NB4 (cell line): ENCODE measurements at regions not wholly inside any gene's neighbourhood (a gene's known extent, or its start where the extent isn't known, plus 50 kb on each side); places are given as distances from the start of the nearest gene placed in this dataset.

ENCODE experiments used
- MYC ChIP-seq: IDR thresholded peaks from 2 replicates; pipeline ENCODE4 v1.6.1; 2011; ENCODE audit warnings: low read depth, low read length
- POLR2A ChIP-seq: IDR thresholded peaks from 2 replicates; pipeline ENCODE4 v1.6.1; 2011; ENCODE audit warnings: mild to moderate bottlenecking; ENCODE audit not compliant: insufficient read length; ENCODE audit errors: extremely low read depth
- TF ChIP-seq, protein P1 (sequence below): IDR thresholded peaks from one replicate; pipeline ENCODE4 v1.5.1; 2012; ENCODE audit warnings: low read depth, low read length
- TF ChIP-seq, protein P2 (sequence below): IDR thresholded peaks from 2 replicates; pipeline ENCODE4 v1.6.1; 2011; ENCODE audit warnings: low read depth, low read length

DNA sequence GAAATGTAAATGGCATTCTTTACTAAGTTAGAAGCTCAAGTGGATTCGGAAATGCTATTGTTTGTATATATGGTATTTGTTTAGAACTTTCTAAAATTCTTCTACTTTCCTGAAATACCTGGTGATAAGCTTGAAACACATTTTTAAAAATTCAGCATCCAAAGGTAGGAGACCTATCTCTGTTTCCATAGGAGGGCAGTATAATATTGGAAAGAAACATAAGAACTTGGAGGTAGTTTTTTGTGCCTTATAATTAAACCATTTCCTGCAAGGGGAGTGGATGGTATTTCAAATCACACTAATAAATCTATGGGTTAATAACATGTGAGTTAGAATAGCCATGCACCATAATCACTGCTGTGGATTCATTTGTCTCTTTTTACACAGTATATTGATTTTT is 217.4 kb upstream of the AADAT start:
- TF ChIP-seq, protein P1, sequence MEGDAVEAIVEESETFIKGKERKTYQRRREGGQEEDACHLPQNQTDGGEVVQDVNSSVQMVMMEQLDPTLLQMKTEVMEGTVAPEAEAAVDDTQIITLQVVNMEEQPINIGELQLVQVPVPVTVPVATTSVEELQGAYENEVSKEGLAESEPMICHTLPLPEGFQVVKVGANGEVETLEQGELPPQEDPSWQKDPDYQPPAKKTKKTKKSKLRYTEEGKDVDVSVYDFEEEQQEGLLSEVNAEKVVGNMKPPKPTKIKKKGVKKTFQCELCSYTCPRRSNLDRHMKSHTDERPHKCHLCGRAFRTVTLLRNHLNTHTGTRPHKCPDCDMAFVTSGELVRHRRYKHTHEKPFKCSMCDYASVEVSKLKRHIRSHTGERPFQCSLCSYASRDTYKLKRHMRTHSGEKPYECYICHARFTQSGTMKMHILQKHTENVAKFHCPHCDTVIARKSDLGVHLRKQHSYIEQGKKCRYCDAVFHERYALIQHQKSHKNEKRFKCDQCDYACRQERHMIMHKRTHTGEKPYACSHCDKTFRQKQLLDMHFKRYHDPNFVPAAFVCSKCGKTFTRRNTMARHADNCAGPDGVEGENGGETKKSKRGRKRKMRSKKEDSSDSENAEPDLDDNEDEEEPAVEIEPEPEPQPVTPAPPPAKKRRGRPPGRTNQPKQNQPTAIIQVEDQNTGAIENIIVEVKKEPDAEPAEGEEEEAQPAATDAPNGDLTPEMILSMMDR = no peak
- TF ChIP-seq POLR2A (no peak), MYC (no peak)
- TF ChIP-seq, protein P2, sequence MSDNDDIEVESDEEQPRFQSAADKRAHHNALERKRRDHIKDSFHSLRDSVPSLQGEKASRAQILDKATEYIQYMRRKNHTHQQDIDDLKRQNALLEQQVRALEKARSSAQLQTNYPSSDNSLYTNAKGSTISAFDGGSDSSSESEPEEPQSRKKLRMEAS = no peak
